ENCODE measurements at regions not wholly inside any gene's neighbourhood (a gene's known extent, or its start where the extent isn't known, plus 50 kb on each side); places are given as distances from the start of the nearest gene placed in this dataset.

DNA sequence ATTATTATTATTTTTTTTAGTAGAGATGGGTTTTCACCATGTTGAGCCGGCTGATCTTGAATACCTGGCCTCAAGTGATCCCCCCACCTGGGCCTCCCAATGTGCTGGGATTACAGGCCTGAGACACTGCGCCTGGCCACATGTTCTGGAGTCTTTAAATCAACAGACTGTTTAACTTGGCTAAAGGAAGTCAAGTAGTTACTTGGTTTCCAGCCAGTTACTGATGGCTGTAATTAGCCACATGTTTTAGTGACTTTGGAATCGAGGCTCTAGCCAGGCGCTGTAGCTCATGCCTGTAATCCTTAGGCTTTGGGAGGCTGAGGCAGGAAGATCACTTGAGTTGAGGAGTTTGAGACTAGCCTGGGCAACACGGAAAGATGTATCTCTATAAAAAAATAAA is 699.2 kb upstream of the RBFOX1 start:
- Histone ChIP-seq H3K36me3 (ENCODE audit: control insufficient read depth in 2 of 2, extremely low read depth in 1 of 2, insufficient read depth in 2 of 2, low read length in 2 of 2) (no peaks in the 10 kb centered on the region), H3K27ac (ENCODE audit: control insufficient read depth, insufficient read depth, low read length) (no peak overlapping the region), H3K4me1 (ENCODE audit: control insufficient read depth, extremely low read depth, insufficient read depth, low read length) (no peaks in the 10 kb centered on the region), H3K9me3 (ENCODE audit: control insufficient read depth, low read depth, low read length) (no peaks in the 10 kb centered on the region), H3K4me2 (ENCODE audit: control insufficient read depth, extremely low read depth, insufficient read depth, low read depth, low read length) (no peak overlapping the region), H3K9ac (ENCODE audit: control insufficient read depth, extremely low read depth, insufficient read depth, low read length) (no peak overlapping the region), H3K79me2 (ENCODE audit: control insufficient read depth, insufficient read depth, low read length) (no peaks in the 10 kb centered on the region), H3K9me1 (ENCODE audit: control insufficient read depth, extremely low read depth, insufficient read depth, low read length) (no peaks in the 10 kb centered on the region), H3K27me3 (ENCODE audit: control insufficient read depth, extremely low read depth, insufficient read depth, low read length) (no peaks in the 10 kb centered on the region), H3K4me3 (ENCODE audit: control insufficient read depth in 2 of 3, extremely low read depth in 1 of 3, insufficient read depth in 2 of 3, low read depth in 1 of 3, low read length in 3 of 3) (no peak overlapping the region), H2AFZ (ENCODE audit: control insufficient read depth, low read length) (no peak overlapping the region), H4K20me1 (ENCODE audit: control insufficient read depth, extremely low read depth, insufficient read depth, low read length) (no peaks in the 10 kb centered on the region)
- dilution Hi-C loops (cut with MboI; ENCODE audit: extremely low pct_ligation_motif_present, low sequenced_read_pairs), result no loop called here
- no peak for DNase-seq (ENCODE audit: low read depth, low spot score)
- TF ChIP-seq, protein P1, sequence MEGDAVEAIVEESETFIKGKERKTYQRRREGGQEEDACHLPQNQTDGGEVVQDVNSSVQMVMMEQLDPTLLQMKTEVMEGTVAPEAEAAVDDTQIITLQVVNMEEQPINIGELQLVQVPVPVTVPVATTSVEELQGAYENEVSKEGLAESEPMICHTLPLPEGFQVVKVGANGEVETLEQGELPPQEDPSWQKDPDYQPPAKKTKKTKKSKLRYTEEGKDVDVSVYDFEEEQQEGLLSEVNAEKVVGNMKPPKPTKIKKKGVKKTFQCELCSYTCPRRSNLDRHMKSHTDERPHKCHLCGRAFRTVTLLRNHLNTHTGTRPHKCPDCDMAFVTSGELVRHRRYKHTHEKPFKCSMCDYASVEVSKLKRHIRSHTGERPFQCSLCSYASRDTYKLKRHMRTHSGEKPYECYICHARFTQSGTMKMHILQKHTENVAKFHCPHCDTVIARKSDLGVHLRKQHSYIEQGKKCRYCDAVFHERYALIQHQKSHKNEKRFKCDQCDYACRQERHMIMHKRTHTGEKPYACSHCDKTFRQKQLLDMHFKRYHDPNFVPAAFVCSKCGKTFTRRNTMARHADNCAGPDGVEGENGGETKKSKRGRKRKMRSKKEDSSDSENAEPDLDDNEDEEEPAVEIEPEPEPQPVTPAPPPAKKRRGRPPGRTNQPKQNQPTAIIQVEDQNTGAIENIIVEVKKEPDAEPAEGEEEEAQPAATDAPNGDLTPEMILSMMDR (optimal IDR thresholded peaks at IDR 0.05 in 1 of 3, IDR thresholded peaks at IDR 0.05 in 1 of 3, conservative IDR thresholded peaks at IDR 0.05 in 1 of 3; ENCODE audit: extremely low read depth in 1 of 3, insufficient read depth in 2 of 3, low read length in 3 of 3), result no peak
- TF ChIP-seq EZH2 (IDR thresholded peaks at IDR 0.05; ENCODE audit: low read length), result no peak
- FAIRE-seq, result no peak

DNA sequence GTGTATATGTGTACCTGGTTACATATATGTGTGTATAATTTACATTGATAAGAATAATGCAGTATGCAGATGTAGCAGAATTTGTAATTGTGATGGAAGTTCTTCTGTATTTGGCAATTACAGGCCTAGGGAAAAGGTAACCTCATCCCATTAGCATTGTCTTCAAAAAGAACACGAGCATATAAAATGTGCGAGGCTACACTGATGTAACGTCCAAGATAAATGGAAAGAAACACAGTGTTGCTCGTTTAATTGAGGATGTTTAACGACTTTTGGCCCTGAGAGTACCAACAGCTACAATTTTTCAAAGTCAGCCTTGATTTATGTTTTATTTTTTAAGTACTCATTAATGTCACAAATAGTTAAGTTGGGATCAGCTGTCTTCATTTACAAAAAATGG is 703.5 kb upstream of the RBFOX1 start:
- H3K9me1 ChIP-seq (ENCODE audit: control insufficient read depth, extremely low read depth, insufficient read depth, low read length), result no peaks in the 10 kb centered on the region
- H3K27ac ChIP-seq (ENCODE audit: control insufficient read depth, insufficient read depth, low read length), result no peak overlapping the region
- H2AFZ ChIP-seq (ENCODE audit: control insufficient read depth, low read length), result no peak overlapping the region
- H3K4me1 ChIP-seq (ENCODE audit: control insufficient read depth, extremely low read depth, insufficient read depth, low read length), result no peaks in the 10 kb centered on the region
- FAIRE-seq (no peak), DNase-seq (ENCODE audit: low read depth, low spot score) (no peak)
- H3K9ac ChIP-seq (ENCODE audit: control insufficient read depth, extremely low read depth, insufficient read depth, low read length), result no peak overlapping the region
- no peak overlapping the region for H3K4me2 ChIP-seq (ENCODE audit: control insufficient read depth, extremely low read depth, insufficient read depth, low read depth, low read length)
- no peaks in the 10 kb centered on the region for H3K79me2 ChIP-seq (ENCODE audit: control insufficient read depth, insufficient read depth, low read length)
- dilution Hi-C loops (cut with MboI; ENCODE audit: extremely low pct_ligation_motif_present, low sequenced_read_pairs), result no loop called here
- H3K36me3 ChIP-seq (ENCODE audit: control insufficient read depth in 2 of 2, extremely low read depth in 1 of 2, insufficient read depth in 2 of 2, low read length in 2 of 2), result no peaks in the 10 kb centered on the region
- no peak overlapping the region for H3K4me3 ChIP-seq (ENCODE audit: control insufficient read depth in 2 of 3, extremely low read depth in 1 of 3, insufficient read depth in 2 of 3, low read depth in 1 of 3, low read length in 3 of 3)
- no peaks in the 10 kb centered on the region for H4K20me1 ChIP-seq (ENCODE audit: control insufficient read depth, extremely low read depth, insufficient read depth, low read length)
- TF ChIP-seq, protein P1 (optimal IDR thresholded peaks at IDR 0.05 in 1 of 3, IDR thresholded peaks at IDR 0.05 in 1 of 3, conservative IDR thresholded peaks at IDR 0.05 in 1 of 3; ENCODE audit: extremely low read depth in 1 of 3, insufficient read depth in 2 of 3, low read length in 3 of 3), result no peak
- TF ChIP-seq EZH2 (IDR thresholded peaks at IDR 0.05; ENCODE audit: low read length), result no peak
- no peaks in the 10 kb centered on the region for H3K9me3 ChIP-seq (ENCODE audit: control insufficient read depth, low read depth, low read length)
- H3K27me3 ChIP-seq (ENCODE audit: control insufficient read depth, extremely low read depth, insufficient read depth, low read length), result no peaks in the 10 kb centered on the region

Measured in keratinocyte (primary cell).